ENCODE measurements at regions not wholly inside any gene's neighbourhood (a gene's known extent, or its start where the extent isn't known, plus 50 kb on each side); places are given as distances from the start of the nearest gene placed in this dataset.

DNA sequence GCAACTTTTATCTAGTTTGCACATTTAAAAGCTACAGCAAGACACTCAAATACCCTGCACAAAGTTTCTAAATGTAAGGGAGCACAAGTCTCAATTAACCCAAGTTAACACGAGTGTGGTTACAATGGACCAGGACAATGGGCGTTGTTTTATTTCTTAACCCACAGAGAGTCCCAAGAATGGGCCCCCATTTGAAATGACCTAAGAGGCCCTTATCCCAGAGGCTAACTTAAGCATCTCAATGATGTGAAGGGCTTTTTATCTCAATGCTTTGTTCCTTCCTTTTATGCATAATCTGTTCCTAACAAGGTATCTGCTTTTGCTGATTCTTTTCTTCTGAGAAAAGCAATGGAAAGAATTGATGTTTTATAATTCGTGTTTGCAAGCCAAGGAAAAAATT lies 151.5 kb upstream of the SALL3 start:
- TF ChIP-seq CTCF (IDR thresholded peaks at IDR 0.05; ENCODE audit: low read depth, low read length), result no peak
- no peak for TF ChIP-seq EZH2phosphoT487 (IDR thresholded peaks at IDR 0.05; ENCODE audit: low read depth)
